Activated T-helper 2 cell treated with anti-CD3 and anti-CD28 coated beads, Interferon-gamma antibody, Interleukin-2, Interleukin-4, amounts not matched to agents 10 μg/mL and 5 μg/mL and 100 μg/mL, durations not matched to agents 14 hours and 24 hours and 36 hours (primary cell): ENCODE measurements at regions not wholly inside any gene's neighbourhood (a gene's known extent, or its start where the extent isn't known, plus 50 kb on each side); places are given as distances from the start of the nearest gene placed in this dataset.

Experiments
- DNase-seq: peaks from one replicate; pipeline ENCODE4 v3.0.0; 2021; ENCODE audit warnings: low spot score
- H3K27ac Mint-ChIP-seq: one replicate; pipeline ENCODE4 v1.8.0; 2021; ENCODE audit warnings: mixed read lengths
- H3K27me3 Mint-ChIP-seq: one replicate; pipeline ENCODE4 v1.8.0; 2021; ENCODE audit warnings: low read depth, mixed read lengths
- H3K36me3 Mint-ChIP-seq: one replicate; pipeline ENCODE4 v1.8.0; 2021; ENCODE audit warnings: low read depth, mixed read lengths
- H3K4me1 Mint-ChIP-seq: one replicate; pipeline ENCODE4 v1.8.0; 2021; ENCODE audit warnings: low read depth, mixed read lengths
- H3K4me3 Mint-ChIP-seq: one replicate; pipeline ENCODE4 v1.8.0; 2021; ENCODE audit warnings: low read depth, mild to moderate bottlenecking, moderate library complexity, mixed read lengths
- H3K9me3 Mint-ChIP-seq: one replicate; pipeline ENCODE4 v1.8.0; 2021; ENCODE audit warnings: mixed read lengths
- intact Hi-C: fragments of 100-400 bp; cut with micrococcal nuclease; formaldehyde crosslinking; loops from one replicate; pipeline ENCODE4 v1.15.1; 2023

- H3K36me3 Mint-ChIP-seq, result no peaks in the 10 kb centered on the region
- H3K27ac Mint-ChIP-seq, result no peak overlapping the region
- intact Hi-C loops, result no loop called here
- H3K4me1 Mint-ChIP-seq, result no peaks in the 10 kb centered on the region
- peaks cover 10% of the 10 kb centered on the region for H3K27me3 Mint-ChIP-seq
- no peaks in the 10 kb centered on the region for H3K9me3 Mint-ChIP-seq
- no peak overlapping the region for H3K4me3 Mint-ChIP-seq
- DNase-seq, result no peak
Measured at GRCh38 chr15:95916568-95916967, 413.9 kb upstream of the NR2F2 start.

GRCh38 chr15:95918525-95918924 lies 412.0 kb upstream of the NR2F2 start:
- no peaks in the 10 kb centered on the region for H3K4me1 Mint-ChIP-seq
- intact Hi-C loops, result no loop called here
- no peaks in the 10 kb centered on the region for H3K36me3 Mint-ChIP-seq
- H3K27ac Mint-ChIP-seq, result no peak overlapping the region
- no peak overlapping the region for H3K4me3 Mint-ChIP-seq
- DNase-seq, result no peak
- H3K27me3 Mint-ChIP-seq, result peaks cover 7% of the 10 kb centered on the region
- H3K9me3 Mint-ChIP-seq, result no peaks in the 10 kb centered on the region

DNA sequence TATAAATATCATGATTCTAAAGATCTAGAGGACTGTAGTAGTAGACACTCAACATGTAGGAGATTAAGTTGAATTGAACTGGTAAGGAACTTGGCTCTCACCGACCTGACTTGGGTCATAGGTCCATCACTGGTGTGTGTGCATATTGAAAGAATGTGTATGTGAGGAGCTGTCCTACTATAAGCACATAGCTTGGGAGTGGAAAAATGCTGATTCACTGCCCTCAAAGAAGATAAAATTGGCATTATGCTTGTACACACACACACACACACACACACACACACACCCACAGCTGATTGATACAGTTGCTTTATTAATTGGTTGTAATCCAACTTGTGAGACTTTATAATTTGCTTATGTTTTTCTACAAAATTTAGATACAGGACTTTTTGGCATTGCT lies 411.0 kb upstream of the NR2F2 start:
- Mint-ChIP-seq H3K36me3 (no peaks in the 10 kb centered on the region), H3K27ac (no peak overlapping the region), H3K4me3 (no peak overlapping the region), H3K27me3 (peaks cover 4% of the 10 kb centered on the region), H3K4me1 (no peaks in the 10 kb centered on the region), H3K9me3 (no peaks in the 10 kb centered on the region)
- intact Hi-C loops, result no loop called here
- DNase-seq, result no peak

- H3K36me3 Mint-ChIP-seq, result no peaks in the 10 kb centered on the region
- intact Hi-C loops, result no loop called here
- peaks cover 1% of the 10 kb centered on the region for H3K27me3 Mint-ChIP-seq
- H3K4me1 Mint-ChIP-seq, result no peaks in the 10 kb centered on the region
- H3K4me3 Mint-ChIP-seq, result no peak overlapping the region
- no peak for DNase-seq
- no peak overlapping the region for H3K27ac Mint-ChIP-seq
- no peaks in the 10 kb centered on the region for H3K9me3 Mint-ChIP-seq
Measured at GRCh38 chr15:95921404-95921803, 409.1 kb upstream of the NR2F2 start.

- H3K4me1 Mint-ChIP-seq, result no peaks in the 10 kb centered on the region
- no peaks in the 10 kb centered on the region for H3K36me3 Mint-ChIP-seq
- H3K27me3 Mint-ChIP-seq, result no peaks in the 10 kb centered on the region
- H3K4me3 Mint-ChIP-seq, result no peak overlapping the region
- H3K27ac Mint-ChIP-seq, result no peak overlapping the region
- intact Hi-C loops, result no loop called here
- no peaks in the 10 kb centered on the region for H3K9me3 Mint-ChIP-seq
- no peak for DNase-seq
Measured at GRCh38 chr15:95922431-95922830, 408.1 kb upstream of the NR2F2 start.

DNA sequence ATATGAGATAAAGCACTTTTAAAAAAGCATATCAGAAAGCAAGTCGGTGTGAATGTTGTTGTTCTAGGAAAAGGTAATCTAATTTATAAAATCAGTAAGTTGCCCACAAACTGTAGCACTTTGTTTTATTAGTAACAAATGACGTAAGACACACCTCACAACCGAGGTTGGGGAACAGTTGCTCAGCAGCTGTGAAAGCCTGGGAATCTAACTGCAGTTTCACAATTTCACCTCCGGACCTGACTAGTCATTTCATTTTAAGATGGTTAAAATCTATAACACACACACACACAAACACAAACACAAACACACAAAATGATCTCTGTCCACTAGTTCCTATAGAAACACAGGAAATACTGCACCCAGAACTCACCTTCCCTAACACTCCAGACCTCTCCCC lies 406.7 kb upstream of the NR2F2 start:
- Mint-ChIP-seq H3K27ac (no peak overlapping the region), H3K4me1 (no peaks in the 10 kb centered on the region), H3K36me3 (no peaks in the 10 kb centered on the region), H3K9me3 (no peaks in the 10 kb centered on the region), H3K4me3 (no peak overlapping the region), H3K27me3 (no peaks in the 10 kb centered on the region)
- intact Hi-C loops, result no loop called here
- no peak for DNase-seq

- intact Hi-C loops, result no loop called here
- Mint-ChIP-seq H3K4me3 (no peak overlapping the region), H3K27me3 (no peaks in the 10 kb centered on the region), H3K4me1 (peaks cover 7% of the 10 kb centered on the region), H3K9me3 (no peaks in the 10 kb centered on the region), H3K27ac (no peak overlapping the region), H3K36me3 (no peaks in the 10 kb centered on the region)
- no peak for DNase-seq
Measured at GRCh38 chr15:95928822-95929221, 401.7 kb upstream of the NR2F2 start.

DNA sequence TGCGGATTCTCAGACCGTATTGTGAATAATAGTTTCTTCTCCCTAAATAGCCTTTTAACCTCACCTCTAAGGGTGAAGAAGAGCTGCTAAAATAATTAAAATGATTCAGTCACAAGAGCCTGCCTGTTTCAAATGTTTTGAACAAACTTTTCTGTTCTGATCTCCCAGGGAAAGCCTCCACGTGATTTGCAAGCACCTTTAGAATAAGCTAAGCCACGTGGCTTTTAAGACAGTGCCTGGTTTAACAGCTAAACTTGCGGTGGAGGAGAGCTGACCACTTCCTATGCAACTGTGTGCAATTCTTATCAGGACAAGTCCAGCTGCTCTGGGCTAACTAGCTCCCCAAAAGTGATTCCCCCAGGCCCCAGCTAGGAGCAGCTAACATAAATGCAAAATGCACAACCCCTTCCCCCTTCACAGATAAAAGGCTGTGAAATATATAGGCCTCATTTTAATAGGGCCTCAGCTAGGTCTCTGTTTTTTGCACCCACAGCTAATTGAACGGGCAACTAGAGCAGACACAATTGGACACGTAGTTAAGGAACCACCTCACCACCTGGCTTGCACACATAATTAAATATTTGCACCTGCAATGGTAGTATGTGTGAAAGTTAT lies 401.2 kb upstream of the NR2F2 start:
- H3K4me3 Mint-ChIP-seq, result no peak overlapping the region
- no peaks in the 10 kb centered on the region for H3K27me3 Mint-ChIP-seq
- peaks cover 7% of the 10 kb centered on the region for H3K4me1 Mint-ChIP-seq
- H3K27ac Mint-ChIP-seq, result no peak overlapping the region
- intact Hi-C loops, result no loop called here
- no peaks in the 10 kb centered on the region for H3K36me3 Mint-ChIP-seq
- H3K9me3 Mint-ChIP-seq, result peaks cover 4% of the 10 kb centered on the region
- peak; percentile 9 for DNase-seq

GRCh38 chr15:95930659-95931375 lies 399.7 kb upstream of the NR2F2 start:
- H3K4me3 Mint-ChIP-seq, result no peak overlapping the region
- no peaks in the 10 kb centered on the region for H3K27me3 Mint-ChIP-seq
- no peak overlapping the region for H3K27ac Mint-ChIP-seq
- peaks cover 5% of the 10 kb centered on the region for H3K9me3 Mint-ChIP-seq
- H3K4me1 Mint-ChIP-seq, result peaks cover 7% of the 10 kb centered on the region
- no peaks in the 10 kb centered on the region for H3K36me3 Mint-ChIP-seq
- no peak for DNase-seq
- intact Hi-C loops, result no loop called here

DNA sequence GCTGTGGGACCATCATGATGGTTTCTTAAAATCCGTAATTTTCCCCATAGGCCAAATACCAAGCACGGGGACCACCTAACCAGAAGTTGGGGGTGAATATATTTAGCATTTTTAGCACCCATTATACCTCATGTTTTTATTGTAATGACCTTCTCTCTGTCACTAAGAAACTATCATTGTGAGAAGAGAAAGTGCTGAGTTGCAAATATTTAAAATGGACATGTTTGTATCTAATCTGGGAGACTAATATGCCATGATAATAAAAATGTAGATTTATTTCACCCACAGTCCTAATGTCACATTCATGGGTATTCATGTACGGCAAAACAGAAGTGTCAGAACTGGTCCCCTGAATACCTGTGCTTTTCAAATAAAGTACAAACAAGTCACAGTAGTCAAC lies 398.9 kb upstream of the NR2F2 start:
- Mint-ChIP-seq H3K27me3 (no peaks in the 10 kb centered on the region), H3K27ac (no peak overlapping the region), H3K4me1 (peaks cover 7% of the 10 kb centered on the region), H3K4me3 (no peak overlapping the region), H3K9me3 (peaks cover 5% of the 10 kb centered on the region), H3K36me3 (no peaks in the 10 kb centered on the region)
- intact Hi-C loops, result no loop called here
- no peak for DNase-seq

DNA sequence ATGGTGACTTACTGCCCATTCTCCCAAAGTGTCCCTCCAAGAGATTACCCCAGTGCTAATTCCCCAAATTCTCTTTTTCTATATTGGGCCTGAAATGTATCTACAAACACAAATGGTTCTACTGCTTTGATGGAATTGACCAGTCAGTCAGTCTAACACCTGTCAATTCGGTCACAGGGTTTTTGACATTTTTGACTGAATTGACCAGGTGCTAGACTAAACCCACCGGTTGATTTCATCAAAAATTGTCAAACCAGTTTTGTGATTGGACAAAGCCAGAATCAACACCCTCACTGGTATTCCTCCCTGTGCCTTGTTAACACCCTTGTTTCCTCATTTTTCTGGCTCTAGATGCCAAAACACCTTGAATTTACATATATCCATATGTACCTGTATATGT lies 398.4 kb upstream of the NR2F2 start:
- intact Hi-C loops, result no loop called here

DNA sequence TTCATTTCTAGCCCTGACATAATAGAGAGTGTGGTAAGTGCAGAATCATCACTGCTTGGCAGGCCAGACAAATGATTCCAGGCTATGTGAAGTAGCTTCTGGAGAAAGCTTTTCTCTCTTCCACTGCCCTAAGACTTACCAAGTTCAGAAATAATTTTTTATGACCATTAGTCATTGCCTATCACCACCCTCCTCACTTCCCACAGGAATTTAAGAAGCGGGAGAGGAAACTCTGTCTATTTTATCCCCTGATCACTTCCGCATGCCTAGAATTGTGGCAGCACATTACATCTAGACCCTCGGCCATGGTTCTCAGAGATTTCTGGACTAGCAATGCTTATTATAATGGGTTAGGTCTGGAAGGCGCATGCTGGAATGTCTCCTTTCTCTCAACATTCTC lies 397.8 kb upstream of the NR2F2 start:
- H3K4me1 Mint-ChIP-seq, result peaks cover 7% of the 10 kb centered on the region
- H3K9me3 Mint-ChIP-seq, result peaks cover 5% of the 10 kb centered on the region
- no peaks in the 10 kb centered on the region for H3K36me3 Mint-ChIP-seq
- intact Hi-C loops, result no loop called here
- no peak for DNase-seq
- no peak overlapping the region for H3K27ac Mint-ChIP-seq
- peaks cover 1% of the 10 kb centered on the region for H3K27me3 Mint-ChIP-seq
- H3K4me3 Mint-ChIP-seq, result no peak overlapping the region

More for the DNA sequence above, 398.4 kb upstream of the NR2F2 start:
- Mint-ChIP-seq H3K27me3 (peaks cover 1% of the 10 kb centered on the region), H3K9me3 (peaks cover 5% of the 10 kb centered on the region), H3K36me3 (no peaks in the 10 kb centered on the region), H3K4me3 (no peak overlapping the region), H3K4me1 (peaks cover 7% of the 10 kb centered on the region), H3K27ac (no peak overlapping the region)
- no peak for DNase-seq

GRCh38 chr15:95935852-95936251 lies 394.6 kb upstream of the NR2F2 start:
- no peak for DNase-seq
- intact Hi-C loops, result no loop called here
- H3K9me3 Mint-ChIP-seq, result peaks cover 10% of the 10 kb centered on the region
- no peaks in the 10 kb centered on the region for H3K4me1 Mint-ChIP-seq
- no peaks in the 10 kb centered on the region for H3K36me3 Mint-ChIP-seq
- H3K27me3 Mint-ChIP-seq, result peaks cover 1% of the 10 kb centered on the region
- no peak overlapping the region for H3K27ac Mint-ChIP-seq
- H3K4me3 Mint-ChIP-seq, result no peak overlapping the region
